ENCODE measurements at regions not wholly inside any gene's neighbourhood (a gene's known extent, or its start where the extent isn't known, plus 50 kb on each side); places are given as distances from the start of the nearest gene placed in this dataset.

DNA sequence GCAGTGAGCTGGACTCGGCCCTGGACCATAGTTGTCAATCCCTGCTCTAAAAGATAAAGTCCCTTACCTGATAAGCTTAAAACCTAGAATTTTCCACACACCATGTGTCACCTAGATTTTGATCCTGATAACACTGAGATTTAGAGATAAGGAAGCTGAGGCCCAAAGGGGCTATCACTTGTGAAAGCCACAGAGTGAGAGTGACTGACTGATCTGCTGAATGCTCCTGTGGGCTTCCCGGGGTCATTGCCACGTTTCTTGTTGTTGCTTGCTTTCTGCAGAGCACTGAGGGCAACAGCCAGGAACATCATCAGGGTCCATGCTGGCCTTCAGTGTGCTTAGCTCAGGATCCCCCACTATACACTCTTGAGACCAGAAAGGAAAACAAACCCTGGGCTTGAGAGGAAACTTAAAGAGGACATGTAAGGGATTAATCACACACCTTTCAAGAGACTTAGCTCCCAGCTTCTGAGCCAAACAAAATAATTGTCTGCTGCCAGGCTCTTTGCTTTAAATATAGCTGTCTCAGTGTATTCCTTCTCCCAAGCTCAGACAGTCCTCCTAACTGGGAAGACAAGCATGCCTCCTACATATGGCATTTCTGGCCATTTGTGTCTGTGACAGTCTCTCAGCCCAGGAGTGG is 82.6 kb upstream of the ARHGAP5 start:
- intact Hi-C loops (cut with DNase I; ENCODE audit: low total_unique reads): no loop called here
- Histone ChIP-seq H3K36me3 (no peaks in the 10 kb centered on the region), H3K27me3 (replicated peaks in 1 of 7) (no peaks in the 10 kb centered on the region), H3K4me1 (peaks cover 0 to 16% (median 3%) of the 10 kb centered on the region in 6 donors), H3K9me3 (no peaks in the 10 kb centered on the region), H3K27ac (no peak overlapping the region), H3K4me3 (no peak overlapping the region)
- no peak for DNase-seq
- TF ChIP-seq POLR2A (IDR thresholded peaks at IDR 0.05) (no peak), CTCF (IDR thresholded peaks at IDR 0.05 in 8 of 11, conservative IDR thresholded peaks at IDR 0.05 in 3 of 11) (no peak), POLR2AphosphoS5 (IDR thresholded peaks at IDR 0.05) (no peak)
- 57 to 68% (median 62%) methylated on average over 3 of the region's 3 CpGs for WGBS, 5 donors

GRCh38 chr14:32003585-32003984 is 73.5 kb upstream of the ARHGAP5 start:
- no peak for DNase-seq
- WGBS, 5 donors: 87 to 96% (median 95%) methylated on average over 5 of the region's 5 CpGs
- Histone ChIP-seq H3K4me3 (no peak overlapping the region), H3K27ac (no peak overlapping the region), H3K36me3 (no peaks in the 10 kb centered on the region), H3K27me3 (replicated peaks in 1 of 7) (no peaks in the 10 kb centered on the region), H3K4me1 (peaks cover 0 to 16% (median 0%) of the 10 kb centered on the region in 6 donors), H3K9me3 (no peaks in the 10 kb centered on the region)
- intact Hi-C loops (cut with DNase I; ENCODE audit: low total_unique reads): no loop called here
- no peak for TF ChIP-seq CTCF (IDR thresholded peaks at IDR 0.05 in 8 of 11, conservative IDR thresholded peaks at IDR 0.05 in 3 of 11)
- TF ChIP-seq POLR2A (IDR thresholded peaks at IDR 0.05): no peak
- no peak for TF ChIP-seq POLR2AphosphoS5 (IDR thresholded peaks at IDR 0.05)

DNA sequence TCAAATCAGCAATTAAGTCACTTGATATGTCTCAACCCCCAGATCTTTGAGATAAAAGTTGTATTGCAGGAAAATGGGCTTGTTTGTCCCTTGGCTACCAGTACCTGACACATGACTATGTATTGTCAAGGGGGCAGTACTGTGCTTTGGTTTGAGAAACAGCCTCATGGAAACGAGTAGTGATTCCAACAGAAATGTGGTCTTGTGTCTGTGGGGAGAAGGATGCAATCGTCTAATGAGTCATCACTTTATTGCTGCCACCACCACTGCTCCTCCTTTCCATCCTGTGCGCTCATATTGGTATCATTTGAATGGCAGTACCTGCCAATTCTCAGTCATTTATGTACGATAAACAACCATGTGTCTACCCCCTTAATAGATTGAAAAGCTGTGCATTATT is 72.8 kb upstream of the ARHGAP5 start:
- TF ChIP-seq CTCF (IDR thresholded peaks at IDR 0.05 in 8 of 11, conservative IDR thresholded peaks at IDR 0.05 in 3 of 11): no peak
- TF ChIP-seq POLR2A (IDR thresholded peaks at IDR 0.05): no peak
- H3K27me3 ChIP-seq (replicated peaks in 1 of 7): no peaks in the 10 kb centered on the region
- intact Hi-C loops (cut with DNase I; ENCODE audit: low total_unique reads): no loop called here
- no peaks in the 10 kb centered on the region for H3K9me3 ChIP-seq
- H3K36me3 ChIP-seq: no peaks in the 10 kb centered on the region
- no peak for DNase-seq
- no peak overlapping the region for H3K4me3 ChIP-seq
- WGBS, 5 donors: 58 to 88% (median 77%) methylated on average over 4 of the region's 4 CpGs
- no peak overlapping the region for H3K27ac ChIP-seq
- H3K4me1 ChIP-seq: peaks cover 0 to 16% (median 0%) of the 10 kb centered on the region in 6 donors

DNA sequence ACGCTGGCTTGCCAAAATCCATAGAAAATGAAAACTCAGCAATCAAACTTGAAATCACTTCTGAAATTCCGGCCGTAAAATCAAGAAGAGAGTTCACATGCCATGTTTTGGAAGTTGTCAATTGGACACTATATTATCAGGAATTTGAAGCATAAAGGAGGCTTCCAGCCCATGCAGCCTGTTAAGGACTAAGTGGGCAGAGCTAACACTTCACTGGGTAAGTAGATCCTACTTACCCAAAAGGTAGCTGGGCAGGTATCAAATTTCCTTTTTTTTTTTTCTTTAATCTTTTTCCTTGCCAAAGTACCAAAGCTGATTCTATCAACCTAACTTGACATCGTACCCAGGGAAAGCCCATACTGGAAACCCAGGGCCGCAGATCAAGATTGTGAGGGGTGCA is 71.5 kb upstream of the ARHGAP5 start:
- H3K27me3 ChIP-seq (replicated peaks in 1 of 7): no peaks in the 10 kb centered on the region
- intact Hi-C loops (cut with DNase I; ENCODE audit: low total_unique reads): no loop called here
- no peak for DNase-seq
- H3K4me1 ChIP-seq: peaks cover 0 to 16% (median 0%) of the 10 kb centered on the region in 6 donors
- no peaks in the 10 kb centered on the region for H3K36me3 ChIP-seq
- 83 to 98% (median 94%) methylated on average over 5 of the region's 5 CpGs for WGBS, 5 donors
- H3K27ac ChIP-seq: no peak overlapping the region
- H3K4me3 ChIP-seq: no peak overlapping the region
- H3K9me3 ChIP-seq: no peaks in the 10 kb centered on the region
- TF ChIP-seq POLR2AphosphoS5 (IDR thresholded peaks at IDR 0.05) (no peak), CTCF (IDR thresholded peaks at IDR 0.05 in 8 of 11, conservative IDR thresholded peaks at IDR 0.05 in 3 of 11) (no peak), POLR2A (IDR thresholded peaks at IDR 0.05) (no peak)
